Cardiac septum (tissue), 1 donor: ENCODE measurements at regions not wholly inside any gene's neighbourhood (a gene's known extent, or its start where the extent isn't known, plus 50 kb on each side); places are given as distances from the start of the nearest gene placed in this dataset.
"Not testable (repeated sequence)": the region's sequence is repeated elsewhere in the genome, so short reads cannot be mapped to it uniquely, and the experiment has no call there.

Source experiments
- DNase-seq: peaks from one replicate; pipeline ENCODE4 v3.0.0-alpha.2; 2020; ENCODE audit warnings: low spot score
- intact Hi-C: fragments of 100-400 bp; cut with DNase I; formaldehyde crosslinking; loops from one replicate; pipeline ENCODE4 v1.14.0; 2022
- donor health status: DM: no; HTN: no; CAD: no.

GRCh38 chr12:62016021-62016420, 244.2 kb upstream of the USP15 start:
- intact Hi-C loops: no loop called here
- DNase-seq: no peak

DNA sequence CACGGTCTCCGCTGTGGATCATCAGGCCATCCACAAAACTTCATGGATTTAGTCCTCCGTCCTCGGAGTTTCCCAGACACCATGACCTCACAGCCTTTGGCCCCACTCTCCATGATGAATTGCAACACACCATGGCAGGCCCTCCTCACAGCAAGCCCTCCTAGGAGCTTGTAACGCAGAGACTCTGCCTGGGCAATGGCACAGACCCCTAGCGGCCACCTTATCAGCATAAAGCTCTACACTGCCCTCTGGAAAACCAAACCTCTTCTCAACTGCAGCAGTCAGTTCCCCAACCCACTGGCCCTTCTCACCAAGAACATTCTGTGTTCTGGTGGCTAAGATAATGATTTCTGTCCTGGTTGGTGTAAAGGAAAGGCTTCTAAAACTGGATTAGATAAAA, 238.4 kb upstream of the USP15 start:
- DNase-seq: no peak
- intact Hi-C loops: no loop called here

DNA sequence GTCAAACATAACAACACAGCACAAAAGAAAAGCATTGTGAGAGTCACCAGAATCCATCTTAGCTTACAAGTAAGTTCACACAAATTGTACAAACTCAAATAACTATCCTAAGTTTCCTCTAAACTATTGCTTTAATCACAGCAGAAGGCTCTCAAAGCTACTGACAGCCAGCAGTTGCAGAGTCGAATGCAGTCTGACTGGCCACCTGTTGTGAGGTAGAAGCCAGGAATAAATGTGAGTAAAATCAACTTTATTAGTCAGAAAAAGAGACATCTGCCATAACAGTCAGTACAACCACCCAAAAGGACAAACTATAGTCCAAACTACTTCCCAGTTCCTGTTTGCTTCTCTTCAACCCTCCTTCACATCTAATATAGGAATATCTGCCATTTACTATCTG, 231.7 kb upstream of the USP15 start:
- intact Hi-C loops: no loop called here
- DNase-seq: no peak

DNA sequence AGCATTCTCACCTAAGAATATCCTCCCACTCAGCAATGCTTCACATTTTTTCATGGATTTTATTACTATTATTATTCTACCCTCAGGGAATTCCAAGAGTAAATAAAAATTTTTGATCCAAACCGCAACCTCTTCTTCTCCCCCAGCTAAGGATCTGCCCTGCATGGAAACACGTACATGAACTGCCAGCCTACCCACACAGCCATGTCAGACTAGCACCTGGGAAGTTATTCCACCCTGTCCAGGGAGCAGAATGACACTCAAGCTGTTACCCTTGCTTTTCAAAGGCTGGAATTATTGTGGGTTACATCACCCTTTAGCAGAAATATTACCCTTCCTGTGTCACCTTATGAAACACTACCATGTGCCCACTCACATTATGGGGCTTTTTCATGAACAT, 227.3 kb upstream of the USP15 start:
- intact Hi-C loops: no loop called here
- no peak for DNase-seq

DNA sequence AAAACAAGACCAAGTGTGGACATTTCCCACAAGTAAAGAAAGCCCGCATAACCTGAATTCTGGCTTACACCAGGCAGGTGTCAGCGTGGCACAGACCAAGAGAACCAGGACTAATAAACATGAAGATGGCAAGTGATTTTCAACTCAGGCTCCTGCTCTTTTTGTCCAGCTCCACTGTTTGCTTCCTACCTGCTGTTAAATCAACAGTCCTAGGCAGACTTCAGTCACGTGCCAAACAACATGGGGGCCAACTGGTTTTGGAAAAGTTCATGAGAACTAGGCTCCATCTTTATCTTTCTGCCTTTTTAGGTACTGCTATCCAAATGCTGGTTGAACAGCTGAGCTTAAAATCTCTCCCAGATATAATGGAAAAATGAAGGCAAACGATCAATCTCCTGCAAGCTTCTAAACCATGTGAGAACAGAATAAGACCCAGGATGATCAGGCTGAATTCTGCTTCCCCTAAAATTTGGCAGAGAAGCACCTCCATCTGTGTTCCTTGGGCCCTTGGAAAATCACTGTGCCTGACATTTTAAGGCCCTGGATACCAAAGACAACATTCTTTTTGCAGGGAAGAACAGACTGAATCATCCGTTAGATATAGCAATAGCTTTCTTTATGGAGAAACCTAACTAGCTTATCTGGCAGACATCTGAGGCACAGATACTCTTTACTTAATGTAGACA, 215.6 kb upstream of the USP15 start:
- DNase-seq: no peak
- intact Hi-C loops: no loop called here

DNA sequence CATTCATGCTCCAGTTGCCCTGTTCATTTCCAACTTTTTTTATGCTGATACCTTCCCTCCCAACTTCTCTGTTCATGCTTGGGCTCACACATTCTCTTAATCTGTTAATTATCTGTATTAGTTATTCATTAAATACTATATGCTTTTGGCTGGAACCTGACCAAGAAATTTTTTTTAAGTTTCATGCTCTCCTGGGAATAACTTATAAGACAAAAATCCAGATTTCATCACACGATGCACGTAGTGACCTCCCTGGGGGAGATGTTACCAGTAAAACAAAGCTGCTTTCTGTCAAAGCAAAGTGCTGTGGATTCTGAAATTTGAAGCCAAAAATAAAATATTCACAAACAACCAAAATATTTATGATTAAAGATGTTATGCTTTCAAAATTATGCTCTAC, 215.0 kb upstream of the USP15 start:
- DNase-seq: no peak
- intact Hi-C loops: no loop called here

GRCh38 chr12:62050785-62051184, 209.4 kb upstream of the USP15 start:
- DNase-seq: no peak
- intact Hi-C loops: no loop called here

GRCh38 chr12:62069976-62070375, 190.2 kb upstream of the USP15 start:
- intact Hi-C loops: no loop called here
- DNase-seq: no peak

GRCh38 chr12:62073236-62073635, 187.0 kb upstream of the USP15 start:
- not testable (repeated sequence) for DNase-seq

DNA sequence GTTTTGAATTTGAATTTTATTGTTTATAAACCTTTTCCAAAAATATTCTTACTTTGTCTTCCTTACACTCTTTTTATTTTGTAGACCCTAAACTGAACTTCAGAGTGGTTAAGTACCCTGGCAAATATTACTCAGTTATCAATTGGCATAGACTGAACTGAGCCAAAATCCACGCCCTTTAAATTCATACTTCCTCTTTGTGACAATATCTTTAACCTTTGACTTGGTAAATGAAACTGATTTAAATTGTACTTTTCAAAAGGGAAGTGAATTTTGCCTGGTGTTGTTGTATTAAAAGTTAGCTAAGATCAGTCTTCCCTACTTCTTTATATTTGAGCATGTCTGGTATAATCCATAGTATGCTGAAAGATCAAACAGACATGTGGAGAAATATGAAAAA, 184.3 kb upstream of the USP15 start:
- intact Hi-C loops: no loop called here
- DNase-seq: no peak

More at GRCh38 chr12:62073236-62073635, 187.0 kb upstream of the USP15 start:
- intact Hi-C loops: not testable (repeated sequence)

DNA sequence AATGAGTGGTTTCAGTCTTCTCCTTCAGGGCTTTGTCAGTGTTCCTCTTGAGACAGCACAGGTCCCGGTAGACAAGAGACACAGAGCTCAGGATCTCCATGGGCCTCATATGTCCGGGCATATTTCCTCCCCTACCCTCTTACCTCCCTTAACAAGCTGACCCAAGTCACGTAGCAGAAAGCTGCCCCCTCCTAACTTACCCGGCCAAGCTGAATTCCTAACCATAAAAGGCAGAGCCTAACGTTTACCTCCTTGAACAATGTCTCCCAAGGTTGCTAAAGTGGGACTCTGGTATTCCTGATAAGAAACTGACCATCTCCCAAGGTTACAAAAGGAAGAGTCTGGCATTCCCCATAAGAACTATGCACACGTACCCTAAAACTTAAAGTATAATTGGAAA, 182.2 kb upstream of the USP15 start:
- intact Hi-C loops: no loop called here
- DNase-seq: no peak

DNA sequence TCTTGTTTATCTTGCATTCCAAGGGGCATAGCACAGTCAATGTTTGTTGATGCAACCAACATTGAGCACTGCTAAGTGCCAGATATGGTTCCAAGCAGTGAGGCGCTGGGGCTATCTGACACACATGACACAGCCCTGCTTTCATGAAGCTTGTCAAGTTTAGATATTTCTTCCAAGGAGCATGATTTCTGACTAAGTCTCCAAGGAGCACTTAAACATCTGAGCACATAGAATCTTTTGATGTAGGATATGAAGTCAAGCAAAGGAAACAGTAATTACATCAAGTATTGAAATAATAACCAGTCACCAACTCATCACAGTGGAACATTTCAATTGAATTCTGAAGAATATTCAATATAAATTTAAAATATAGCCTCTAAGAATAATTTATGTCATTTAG, 177.8 kb upstream of the USP15 start:
- no peak for DNase-seq
- intact Hi-C loops: no loop called here

GRCh38 chr12:62098132-62098531, 162.1 kb upstream of the USP15 start:
- intact Hi-C loops: no loop called here
- DNase-seq: no peak

DNA sequence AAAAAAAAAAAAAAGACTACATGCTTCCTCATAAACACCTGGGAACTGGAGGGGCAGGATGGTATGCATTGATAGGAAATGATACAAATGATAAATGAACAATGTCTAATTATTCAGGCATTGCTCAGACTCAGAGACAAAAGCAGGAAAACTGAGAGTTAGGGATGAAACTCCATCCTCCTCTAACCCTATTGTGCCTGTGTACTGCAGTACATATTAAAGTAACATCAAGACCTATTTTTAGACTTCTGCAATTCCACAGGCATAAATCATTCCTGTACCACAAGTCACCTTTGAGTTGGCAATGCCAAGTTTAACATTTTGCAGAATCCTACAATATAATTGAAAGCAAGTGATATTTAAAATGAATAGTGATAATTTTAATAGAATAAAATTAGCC, 156.5 kb upstream of the USP15 start:
- intact Hi-C loops: no loop called here
- no peak for DNase-seq

- no peak for DNase-seq
- intact Hi-C loops: no loop called here
Measured at GRCh38 chr12:62106547-62107185, 153.5 kb upstream of the USP15 start.

DNA sequence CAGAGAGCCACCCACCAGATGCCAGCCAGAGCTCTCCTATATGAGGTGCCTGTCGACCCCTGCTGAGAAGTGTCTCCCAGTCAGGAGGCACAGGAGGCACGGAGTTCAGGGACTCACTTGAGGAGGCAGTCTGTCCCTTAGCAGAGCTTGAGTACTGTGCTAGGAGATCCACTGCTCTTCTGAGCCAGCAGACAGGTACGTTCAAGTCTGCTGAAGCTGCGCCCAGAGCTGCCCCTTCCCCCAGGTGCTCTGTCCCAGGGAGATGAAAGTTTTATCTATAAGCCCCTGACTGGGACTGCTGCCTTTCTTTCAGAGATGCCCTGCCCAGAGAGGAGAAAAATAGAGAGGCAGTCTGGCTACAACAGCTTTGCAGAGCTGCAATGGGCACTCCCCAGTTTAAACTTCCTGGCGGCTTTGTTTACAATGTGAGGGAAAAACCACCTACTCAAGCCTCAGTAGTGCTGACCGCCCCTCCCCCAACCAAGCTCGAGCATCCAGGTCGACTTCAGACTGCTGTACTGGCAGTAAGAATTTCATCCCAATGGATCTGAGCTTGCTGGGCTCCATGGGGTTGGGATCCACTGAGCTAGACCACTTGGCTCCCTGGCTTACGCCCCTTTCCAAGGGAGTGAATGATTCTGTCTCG, 146.7 kb upstream of the USP15 start:
- DNase-seq: no peak
- intact Hi-C loops: no loop called here

- DNase-seq: no peak
- intact Hi-C loops: no loop called here
Measured at GRCh38 chr12:62116986-62117385, 143.2 kb upstream of the USP15 start.

DNA sequence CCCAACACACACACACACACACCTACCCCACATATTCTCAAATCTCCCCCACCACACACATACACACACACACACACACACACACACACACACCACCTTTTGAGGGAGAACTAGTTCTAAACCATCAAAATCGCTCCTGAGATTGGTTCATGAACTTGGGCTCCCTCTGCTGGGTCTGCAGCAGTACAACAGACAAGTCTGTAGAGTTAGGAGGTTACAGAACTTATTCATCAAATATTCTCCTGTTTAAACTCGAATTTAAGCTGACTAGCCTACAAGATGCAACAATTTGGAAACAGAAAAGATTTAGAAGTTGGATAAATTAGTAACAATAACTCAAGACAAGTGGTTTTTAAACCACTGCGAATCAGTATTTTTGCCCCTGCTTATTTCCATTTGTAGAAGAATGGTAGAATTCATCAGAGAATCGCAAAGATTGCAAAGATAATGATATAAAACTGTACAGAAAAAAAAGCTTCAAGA, 136.4 kb upstream of the USP15 start:
- no peak for DNase-seq
- intact Hi-C loops: no loop called here

DNA sequence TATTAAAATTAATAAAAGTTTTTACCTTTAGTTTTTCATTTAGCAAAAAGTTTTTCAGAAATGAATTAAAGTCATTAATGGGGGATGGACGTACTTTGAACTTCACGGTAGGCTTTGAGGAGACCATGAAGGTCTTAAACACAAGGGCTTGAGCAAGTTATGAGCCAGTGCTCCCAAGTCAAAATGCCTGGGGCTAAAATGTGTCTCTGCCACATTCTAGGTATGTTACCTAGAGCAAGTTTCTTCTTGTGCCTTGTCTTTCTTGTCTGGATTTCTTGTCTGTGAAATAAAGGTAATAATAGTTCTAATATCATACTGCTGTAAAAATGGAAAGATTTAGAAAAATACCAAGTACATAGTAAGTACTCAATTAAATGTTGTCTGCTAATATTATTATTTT, 132.7 kb upstream of the USP15 start:
- intact Hi-C loops: no loop called here
- DNase-seq: no peak

- no peak for DNase-seq
- intact Hi-C loops: no loop called here
Measured at GRCh38 chr12:62128175-62128975, 131.8 kb upstream of the USP15 start.
